ENCODE measurements at regions not wholly inside any gene's neighbourhood (a gene's known extent, or its start where the extent isn't known, plus 50 kb on each side); places are given as distances from the start of the nearest gene placed in this dataset.

DNA sequence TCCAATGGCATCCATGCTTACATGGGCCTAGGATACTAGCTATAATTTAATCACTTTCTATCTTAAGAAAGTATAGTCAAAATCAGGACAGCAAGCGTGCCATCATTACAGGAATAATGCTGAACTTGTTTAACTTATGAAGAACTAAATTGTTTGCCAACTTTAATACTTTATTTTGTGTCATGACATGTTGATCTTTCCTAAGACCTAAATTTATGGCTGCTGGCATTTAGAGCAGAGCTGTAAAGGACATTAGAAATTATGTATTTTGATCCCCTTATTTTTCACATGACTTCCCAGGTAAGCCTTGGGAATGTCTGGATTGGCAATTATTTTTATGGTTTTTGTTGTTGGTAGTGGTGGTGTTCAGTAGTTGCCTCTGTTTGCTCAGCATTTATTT, 920.3 kb upstream of the GOT2 start:
- 58 to 59% methylated on average over 1 of the region's 1 CpG for WGBS, 2 donors
- intact Hi-C loops (cut with DNase I) = no loop called here

DNA sequence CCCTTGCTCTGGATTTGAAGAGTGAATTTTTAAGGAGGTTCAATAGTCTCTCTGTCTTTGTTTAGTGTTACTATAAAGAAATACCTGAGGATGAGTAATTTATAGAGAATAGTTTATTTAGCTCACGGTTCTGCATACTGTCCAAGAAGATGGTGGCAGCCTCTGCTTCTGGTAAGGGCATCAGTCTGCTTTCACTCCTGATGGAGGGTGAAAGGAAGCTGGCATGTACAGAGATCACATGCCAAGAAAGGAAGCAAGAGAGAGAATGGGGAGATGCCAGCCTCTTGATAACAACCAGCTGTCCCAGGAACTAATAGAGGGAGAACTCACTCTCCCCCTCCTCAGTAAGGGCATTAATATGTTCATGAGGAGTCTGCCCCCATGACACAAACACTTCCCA, 917.5 kb upstream of the GOT2 start:
- intact Hi-C loops (cut with DNase I) = no loop called here
- no peaks in the 10 kb centered on the region for H3K36me3 ChIP-seq (replicated peaks in 1 of 2; ENCODE audit: insufficient read depth in 1 of 2, low read depth in 2 of 2)
- no peaks in the 10 kb centered on the region for H3K27me3 ChIP-seq
- no peak overlapping the region for H3K27ac ChIP-seq
- H3K4me1 ChIP-seq = no peaks in the 10 kb centered on the region
- no peak for DNase-seq
- ATAC-seq = no peak
- H3K4me3 ChIP-seq = no peak overlapping the region
- TF ChIP-seq POLR2A (IDR thresholded peaks at IDR 0.05) = no peak
- TF ChIP-seq, protein P1, sequence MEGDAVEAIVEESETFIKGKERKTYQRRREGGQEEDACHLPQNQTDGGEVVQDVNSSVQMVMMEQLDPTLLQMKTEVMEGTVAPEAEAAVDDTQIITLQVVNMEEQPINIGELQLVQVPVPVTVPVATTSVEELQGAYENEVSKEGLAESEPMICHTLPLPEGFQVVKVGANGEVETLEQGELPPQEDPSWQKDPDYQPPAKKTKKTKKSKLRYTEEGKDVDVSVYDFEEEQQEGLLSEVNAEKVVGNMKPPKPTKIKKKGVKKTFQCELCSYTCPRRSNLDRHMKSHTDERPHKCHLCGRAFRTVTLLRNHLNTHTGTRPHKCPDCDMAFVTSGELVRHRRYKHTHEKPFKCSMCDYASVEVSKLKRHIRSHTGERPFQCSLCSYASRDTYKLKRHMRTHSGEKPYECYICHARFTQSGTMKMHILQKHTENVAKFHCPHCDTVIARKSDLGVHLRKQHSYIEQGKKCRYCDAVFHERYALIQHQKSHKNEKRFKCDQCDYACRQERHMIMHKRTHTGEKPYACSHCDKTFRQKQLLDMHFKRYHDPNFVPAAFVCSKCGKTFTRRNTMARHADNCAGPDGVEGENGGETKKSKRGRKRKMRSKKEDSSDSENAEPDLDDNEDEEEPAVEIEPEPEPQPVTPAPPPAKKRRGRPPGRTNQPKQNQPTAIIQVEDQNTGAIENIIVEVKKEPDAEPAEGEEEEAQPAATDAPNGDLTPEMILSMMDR (IDR thresholded peaks at IDR 0.05) = no peak
- H3K9me3 ChIP-seq = no peaks in the 10 kb centered on the region
- 61 to 74% methylated on average over 1 of the region's 1 CpG for WGBS, 2 donors

More for the DNA sequence above, 920.3 kb upstream of the GOT2 start:
- Histone ChIP-seq H3K27me3 (no peaks in the 10 kb centered on the region), H3K4me1 (no peaks in the 10 kb centered on the region), H3K36me3 (replicated peaks in 1 of 2; ENCODE audit: insufficient read depth in 1 of 2, low read depth in 2 of 2) (no peaks in the 10 kb centered on the region), H3K4me3 (no peak overlapping the region), H3K9me3 (no peaks in the 10 kb centered on the region), H3K27ac (no peak overlapping the region)
- DNase-seq (no peak), ATAC-seq (no peak)
- TF ChIP-seq, protein P1 (IDR thresholded peaks at IDR 0.05) = no peak
- no peak for TF ChIP-seq POLR2A (IDR thresholded peaks at IDR 0.05)

DNA sequence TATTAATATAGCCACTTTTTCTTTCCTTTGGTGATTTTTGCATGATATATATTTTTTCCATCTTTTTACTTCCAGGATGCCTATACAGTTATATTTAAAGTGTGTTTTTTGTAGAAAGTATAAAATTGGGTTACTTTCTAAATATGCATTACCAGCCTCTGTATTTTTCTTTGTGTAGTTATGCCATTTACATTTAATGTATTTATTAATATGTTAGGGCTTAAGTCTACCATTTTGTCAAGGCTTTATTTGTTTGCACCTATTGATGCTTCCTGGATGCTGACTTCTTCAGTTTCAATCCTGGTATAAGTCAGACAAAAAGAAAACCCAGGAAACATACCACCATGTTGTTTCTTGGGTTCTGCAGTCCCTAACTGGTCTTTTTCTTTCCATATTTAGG, 911.1 kb upstream of the GOT2 start:
- Histone ChIP-seq H3K4me3 (no peak overlapping the region), H3K9me3 (no peaks in the 10 kb centered on the region), H3K27me3 (no peaks in the 10 kb centered on the region), H3K27ac (no peak overlapping the region), H3K36me3 (replicated peaks in 1 of 2; ENCODE audit: insufficient read depth in 1 of 2, low read depth in 2 of 2) (no peaks in the 10 kb centered on the region), H3K4me1 (no peaks in the 10 kb centered on the region)
- TF ChIP-seq, protein P1 (IDR thresholded peaks at IDR 0.05) = no peak
- TF ChIP-seq POLR2A (IDR thresholded peaks at IDR 0.05) = no peak
- intact Hi-C loops (cut with DNase I) = no loop called here
- DNase-seq (no peak), ATAC-seq (no peak)

DNA sequence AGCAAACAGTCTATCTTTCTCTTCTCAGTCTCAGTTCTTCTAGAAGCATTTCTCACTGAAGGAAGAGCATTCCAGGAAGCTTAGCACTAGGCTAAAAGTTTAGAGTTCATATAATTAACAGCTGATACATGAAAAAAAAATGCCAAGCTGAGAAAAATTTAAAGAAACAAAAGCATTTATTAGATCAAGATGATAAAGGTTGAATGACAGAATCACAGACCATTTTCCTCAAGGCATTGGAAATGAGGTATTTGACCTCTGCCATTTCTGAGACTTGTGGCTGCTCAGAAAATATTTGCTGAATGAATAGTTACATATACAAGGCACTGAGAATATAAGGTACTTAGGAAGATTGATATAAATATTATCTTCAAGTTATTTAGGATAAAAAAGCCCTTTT, 901.6 kb upstream of the GOT2 start:
- intact Hi-C loops (cut with DNase I) = no loop called here
- ATAC-seq (no peak), DNase-seq (no peak)
- TF ChIP-seq POLR2A (IDR thresholded peaks at IDR 0.05) = no peak
- TF ChIP-seq, protein P1 (IDR thresholded peaks at IDR 0.05) = no peak
- Histone ChIP-seq H3K27me3 (no peaks in the 10 kb centered on the region), H3K4me1 (no peaks in the 10 kb centered on the region), H3K4me3 (no peak overlapping the region), H3K36me3 (replicated peaks in 1 of 2; ENCODE audit: insufficient read depth in 1 of 2, low read depth in 2 of 2) (no peaks in the 10 kb centered on the region), H3K27ac (no peak overlapping the region), H3K9me3 (peaks cover 0 to 5% (median 0%) of the 10 kb centered on the region in 3 donors)

DNA sequence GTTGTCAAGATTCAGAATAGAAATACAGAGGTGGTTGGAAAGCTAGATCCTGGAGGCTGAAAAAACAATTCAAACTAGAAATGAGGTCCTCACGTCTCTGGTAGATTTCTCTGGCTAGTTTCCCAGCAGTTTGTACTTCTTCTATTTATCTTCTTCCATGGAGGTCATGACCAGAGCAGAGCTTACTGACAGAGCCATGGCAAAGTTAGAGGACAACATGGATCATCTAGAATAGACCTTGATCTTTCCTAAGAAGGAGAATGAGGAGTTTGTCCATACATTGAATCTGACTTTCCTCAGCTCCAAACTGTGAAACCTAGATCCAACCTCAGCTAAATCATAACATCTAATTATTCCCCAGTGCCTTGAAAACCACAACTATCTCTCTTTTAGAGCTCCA, 900.8 kb upstream of the GOT2 start:
- Histone ChIP-seq H3K27ac (no peak overlapping the region), H3K4me3 (no peak overlapping the region), H3K36me3 (replicated peaks in 1 of 2; ENCODE audit: insufficient read depth in 1 of 2, low read depth in 2 of 2) (no peaks in the 10 kb centered on the region), H3K9me3 (peaks cover 0 to 5% (median 0%) of the 10 kb centered on the region in 3 donors), H3K4me1 (no peaks in the 10 kb centered on the region), H3K27me3 (no peaks in the 10 kb centered on the region)
- no peak for TF ChIP-seq POLR2A (IDR thresholded peaks at IDR 0.05)
- TF ChIP-seq, protein P1 (IDR thresholded peaks at IDR 0.05) = no peak
- intact Hi-C loops (cut with DNase I) = no loop called here
- no peak for DNase-seq
- WGBS, 2 donors = 36 to 39% methylated on average over 1 of the region's 1 CpG
- no peak for ATAC-seq
